ENCODE measurements at regions not wholly inside any gene's neighbourhood (a gene's known extent, or its start where the extent isn't known, plus 50 kb on each side); places are given as distances from the start of the nearest gene placed in this dataset.

DNA sequence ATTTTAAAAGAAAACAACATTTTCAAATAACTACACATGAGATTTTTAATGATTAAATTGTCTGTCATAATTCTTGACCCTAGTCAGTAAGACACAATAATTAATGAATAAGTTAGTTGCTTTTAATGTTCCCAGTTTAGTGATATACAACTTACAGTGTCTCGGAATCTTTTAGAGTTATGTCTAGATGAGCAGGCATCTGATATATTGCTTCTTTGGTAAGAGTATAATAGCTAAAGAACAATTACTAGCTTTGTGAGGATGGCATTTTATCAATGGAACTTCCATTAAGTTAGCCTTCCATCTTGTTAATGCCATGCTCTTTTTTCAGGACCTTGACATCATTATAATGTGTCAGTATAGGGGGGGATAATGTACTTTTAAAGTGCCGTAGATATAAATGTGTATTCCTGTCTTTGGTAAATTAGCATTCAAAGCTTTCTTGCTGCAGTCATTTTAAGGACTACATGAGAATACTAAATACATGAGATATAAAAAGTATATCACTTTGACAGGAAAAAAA lies 425.1 kb downstream of the PDHA2 start (continued):
- no peak for TF ChIP-seq ZNF70 (CRISPR knock-in tag; IDR thresholded peaks at IDR 0.05)

DNA sequence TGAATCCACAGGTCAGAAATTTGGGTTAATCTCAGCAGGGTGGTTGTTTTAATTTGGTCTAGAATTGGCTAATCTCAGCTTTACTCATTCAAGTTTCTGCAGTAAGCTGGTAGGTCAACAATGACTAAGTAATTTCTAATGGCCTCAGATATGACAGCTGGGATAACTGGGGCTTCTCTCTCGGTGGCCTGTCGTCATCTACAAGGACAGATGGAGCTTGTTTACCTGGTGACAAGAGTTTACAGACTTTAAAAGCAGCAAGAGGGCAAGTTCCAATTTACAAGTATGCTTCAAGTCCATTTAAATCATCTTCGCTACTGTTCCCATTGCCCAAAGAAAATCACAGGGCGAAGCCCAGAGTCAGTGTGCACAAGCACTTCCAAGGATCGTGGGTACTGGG lies 453.9 kb downstream of the PDHA2 start:
- no peak for ATAC-seq
- no peak for TF ChIP-seq ZC3H10 (CRISPR knock-in tag; IDR thresholded peaks at IDR 0.05)
- TF ChIP-seq, protein P1, sequence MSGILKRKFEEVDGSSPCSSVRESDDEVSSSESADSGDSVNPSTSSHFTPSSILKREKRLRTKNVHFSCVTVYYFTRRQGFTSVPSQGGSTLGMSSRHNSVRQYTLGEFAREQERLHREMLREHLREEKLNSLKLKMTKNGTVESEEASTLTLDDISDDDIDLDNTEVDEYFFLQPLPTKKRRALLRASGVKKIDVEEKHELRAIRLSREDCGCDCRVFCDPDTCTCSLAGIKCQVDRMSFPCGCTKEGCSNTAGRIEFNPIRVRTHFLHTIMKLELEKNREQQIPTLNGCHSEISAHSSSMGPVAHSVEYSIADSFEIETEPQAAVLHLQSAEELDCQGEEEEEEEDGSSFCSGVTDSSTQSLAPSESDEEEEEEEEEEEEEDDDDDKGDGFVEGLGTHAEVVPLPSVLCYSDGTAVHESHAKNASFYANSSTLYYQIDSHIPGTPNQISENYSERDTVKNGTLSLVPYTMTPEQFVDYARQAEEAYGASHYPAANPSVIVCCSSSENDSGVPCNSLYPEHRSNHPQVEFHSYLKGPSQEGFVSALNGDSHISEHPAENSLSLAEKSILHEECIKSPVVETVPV (CRISPR knock-in tag; IDR thresholded peaks at IDR 0.05): no peak
- no peak for TF ChIP-seq ISL1 (CRISPR knock-in tag; IDR thresholded peaks at IDR 0.05)
- TF ChIP-seq, protein P2, sequence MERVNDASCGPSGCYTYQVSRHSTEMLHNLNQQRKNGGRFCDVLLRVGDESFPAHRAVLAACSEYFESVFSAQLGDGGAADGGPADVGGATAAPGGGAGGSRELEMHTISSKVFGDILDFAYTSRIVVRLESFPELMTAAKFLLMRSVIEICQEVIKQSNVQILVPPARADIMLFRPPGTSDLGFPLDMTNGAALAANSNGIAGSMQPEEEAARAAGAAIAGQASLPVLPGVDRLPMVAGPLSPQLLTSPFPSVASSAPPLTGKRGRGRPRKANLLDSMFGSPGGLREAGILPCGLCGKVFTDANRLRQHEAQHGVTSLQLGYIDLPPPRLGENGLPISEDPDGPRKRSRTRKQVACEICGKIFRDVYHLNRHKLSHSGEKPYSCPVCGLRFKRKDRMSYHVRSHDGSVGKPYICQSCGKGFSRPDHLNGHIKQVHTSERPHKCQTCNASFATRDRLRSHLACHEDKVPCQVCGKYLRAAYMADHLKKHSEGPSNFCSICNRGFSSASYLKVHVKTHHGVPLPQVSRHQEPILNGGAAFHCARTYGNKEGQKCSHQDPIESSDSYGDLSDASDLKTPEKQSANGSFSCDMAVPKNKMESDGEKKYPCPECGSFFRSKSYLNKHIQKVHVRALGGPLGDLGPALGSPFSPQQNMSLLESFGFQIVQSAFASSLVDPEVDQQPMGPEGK (CRISPR knock-in tag; IDR thresholded peaks at IDR 0.05; ENCODE audit: borderline replicate concordance): no peak
- TF ChIP-seq ARNTL (CRISPR knock-in tag; IDR thresholded peaks at IDR 0.05; ENCODE audit: borderline replicate concordance, low read depth): no peak
- no peak for TF ChIP-seq SNAI2 (CRISPR knock-in tag; IDR thresholded peaks at IDR 0.05)
- TF ChIP-seq ZNF8 (CRISPR knock-in tag; IDR thresholded peaks at IDR 0.05): no peak
- no peak for TF ChIP-seq OSR1 (CRISPR knock-in tag; IDR thresholded peaks at IDR 0.05)
- no peak for TF ChIP-seq BACH2 (CRISPR knock-in tag; IDR thresholded peaks at IDR 0.05; ENCODE audit: borderline replicate concordance)
- TF ChIP-seq, protein P3, sequence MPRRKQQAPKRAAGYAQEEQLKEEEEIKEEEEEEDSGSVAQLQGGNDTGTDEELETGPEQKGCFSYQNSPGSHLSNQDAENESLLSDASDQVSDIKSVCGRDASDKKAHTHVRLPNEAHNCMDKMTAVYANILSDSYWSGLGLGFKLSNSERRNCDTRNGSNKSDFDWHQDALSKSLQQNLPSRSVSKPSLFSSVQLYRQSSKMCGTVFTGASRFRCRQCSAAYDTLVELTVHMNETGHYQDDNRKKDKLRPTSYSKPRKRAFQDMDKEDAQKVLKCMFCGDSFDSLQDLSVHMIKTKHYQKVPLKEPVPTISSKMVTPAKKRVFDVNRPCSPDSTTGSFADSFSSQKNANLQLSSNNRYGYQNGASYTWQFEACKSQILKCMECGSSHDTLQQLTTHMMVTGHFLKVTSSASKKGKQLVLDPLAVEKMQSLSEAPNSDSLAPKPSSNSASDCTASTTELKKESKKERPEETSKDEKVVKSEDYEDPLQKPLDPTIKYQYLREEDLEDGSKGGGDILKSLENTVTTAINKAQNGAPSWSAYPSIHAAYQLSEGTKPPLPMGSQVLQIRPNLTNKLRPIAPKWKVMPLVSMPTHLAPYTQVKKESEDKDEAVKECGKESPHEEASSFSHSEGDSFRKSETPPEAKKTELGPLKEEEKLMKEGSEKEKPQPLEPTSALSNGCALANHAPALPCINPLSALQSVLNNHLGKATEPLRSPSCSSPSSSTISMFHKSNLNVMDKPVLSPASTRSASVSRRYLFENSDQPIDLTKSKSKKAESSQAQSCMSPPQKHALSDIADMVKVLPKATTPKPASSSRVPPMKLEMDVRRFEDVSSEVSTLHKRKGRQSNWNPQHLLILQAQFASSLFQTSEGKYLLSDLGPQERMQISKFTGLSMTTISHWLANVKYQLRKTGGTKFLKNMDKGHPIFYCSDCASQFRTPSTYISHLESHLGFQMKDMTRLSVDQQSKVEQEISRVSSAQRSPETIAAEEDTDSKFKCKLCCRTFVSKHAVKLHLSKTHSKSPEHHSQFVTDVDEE (CRISPR knock-in tag; IDR thresholded peaks at IDR 0.05): no peak
- TF ChIP-seq, protein P4, sequence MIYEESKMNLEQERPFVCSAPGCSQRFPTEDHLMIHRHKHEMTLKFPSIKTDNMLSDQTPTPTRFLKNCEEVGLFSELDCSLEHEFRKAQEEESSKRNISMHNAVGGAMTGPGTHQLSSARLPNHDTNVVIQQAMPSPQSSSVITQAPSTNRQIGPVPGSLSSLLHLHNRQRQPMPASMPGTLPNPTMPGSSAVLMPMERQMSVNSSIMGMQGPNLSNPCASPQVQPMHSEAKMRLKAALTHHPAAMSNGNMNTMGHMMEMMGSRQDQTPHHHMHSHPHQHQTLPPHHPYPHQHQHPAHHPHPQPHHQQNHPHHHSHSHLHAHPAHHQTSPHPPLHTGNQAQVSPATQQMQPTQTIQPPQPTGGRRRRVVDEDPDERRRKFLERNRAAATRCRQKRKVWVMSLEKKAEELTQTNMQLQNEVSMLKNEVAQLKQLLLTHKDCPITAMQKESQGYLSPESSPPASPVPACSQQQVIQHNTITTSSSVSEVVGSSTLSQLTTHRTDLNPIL (CRISPR knock-in tag; IDR thresholded peaks at IDR 0.05; ENCODE audit: low read depth): no peak
- TF ChIP-seq TOX (CRISPR knock-in tag; IDR thresholded peaks at IDR 0.05; ENCODE audit: borderline replicate concordance): no peak
- no peak for TF ChIP-seq ESRRG (CRISPR knock-in tag; IDR thresholded peaks at IDR 0.05)

DNA sequence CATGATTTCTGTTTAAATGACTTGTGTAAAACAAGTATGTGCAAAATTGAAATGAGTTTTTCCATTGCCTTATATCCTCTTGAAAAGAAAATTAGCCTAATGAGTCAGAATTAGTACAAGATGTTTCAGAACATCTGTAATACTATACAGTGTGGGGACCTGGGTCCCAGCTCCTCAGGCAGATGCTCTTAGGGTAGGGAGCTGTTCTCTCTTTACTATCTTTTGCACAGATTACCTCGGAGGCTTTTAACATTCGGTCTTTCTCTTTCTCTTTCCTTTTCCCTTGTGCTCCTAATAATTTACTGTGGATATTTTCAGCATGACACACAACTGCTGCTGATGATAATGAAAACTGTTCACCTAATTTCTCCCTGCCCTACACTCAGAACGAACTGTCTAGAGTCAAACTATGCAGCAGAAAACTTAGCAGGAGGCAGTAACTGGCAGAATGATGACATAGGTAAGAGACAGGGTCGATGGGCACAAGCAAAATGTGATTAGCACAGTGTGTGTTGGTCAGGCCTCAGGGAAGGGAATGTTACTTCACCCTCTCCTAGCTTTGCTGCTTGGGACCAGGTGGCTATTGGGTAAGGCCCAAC lies 455.3 kb downstream of the PDHA2 start:
- TF ChIP-seq, protein P3 (CRISPR knock-in tag; IDR thresholded peaks at IDR 0.05): no peak
- no peak for TF ChIP-seq ISL1 (CRISPR knock-in tag; IDR thresholded peaks at IDR 0.05)
- no peak for TF ChIP-seq ZNF70 (CRISPR knock-in tag; IDR thresholded peaks at IDR 0.05)
- no peak for TF ChIP-seq ESRRG (CRISPR knock-in tag; IDR thresholded peaks at IDR 0.05)
- TF ChIP-seq ZNF565 (CRISPR knock-in tag; conservative IDR thresholded peaks at IDR 0.05; ENCODE audit: low read depth): no peak
- TF ChIP-seq ZFP30 (CRISPR knock-in tag; IDR thresholded peaks at IDR 0.05): no peak
- TF ChIP-seq, protein P1 (CRISPR knock-in tag; IDR thresholded peaks at IDR 0.05): no peak
- TF ChIP-seq PPARA (CRISPR knock-in tag; IDR thresholded peaks at IDR 0.05; ENCODE audit: borderline replicate concordance): no peak
- TF ChIP-seq TCF4 (CRISPR knock-in tag; IDR thresholded peaks at IDR 0.05; ENCODE audit: borderline replicate concordance): no peak
- no peak for TF ChIP-seq CSDC2 (CRISPR knock-in tag; IDR thresholded peaks at IDR 0.05)
- TF ChIP-seq, protein P2 (CRISPR knock-in tag; IDR thresholded peaks at IDR 0.05; ENCODE audit: borderline replicate concordance): no peak
- no peak for TF ChIP-seq ZNF8 (CRISPR knock-in tag; IDR thresholded peaks at IDR 0.05)
- no peak for TF ChIP-seq SNAI2 (CRISPR knock-in tag; IDR thresholded peaks at IDR 0.05)
- peak; percentile 71 for ATAC-seq
